ENCODE measurements at regions not wholly inside any gene's neighbourhood (a gene's known extent, or its start where the extent isn't known, plus 50 kb on each side); places are given as distances from the start of the nearest gene placed in this dataset.

GRCh38 chr2:215850380-215850779, 163.0 kb downstream of the MREG start:
- Histone ChIP-seq H3K4me3 (no peak overlapping the region), H3K9me3 (no peaks in the 10 kb centered on the region), H3K27ac (peak overlapping the region in 1 of 4 donors; percentile 24), H3K36me3 (no peaks in the 10 kb centered on the region), H3K27me3 (no peaks in the 10 kb centered on the region), H3K4me1 (no peaks in the 10 kb centered on the region)
- TF ChIP-seq POLR2A (IDR thresholded peaks at IDR 0.05) (no peak), CTCF (IDR thresholded peaks at IDR 0.05) (no peak)
- DNase-seq, result no peak

- Histone ChIP-seq H3K36me3 (no peaks in the 10 kb centered on the region), H3K4me1 (no peaks in the 10 kb centered on the region), H3K27ac (peak overlapping the region in 1 of 4 donors; percentile 24), H3K4me3 (no peak overlapping the region), H3K9me3 (no peaks in the 10 kb centered on the region), H3K27me3 (no peaks in the 10 kb centered on the region)
- no peak for TF ChIP-seq CTCF (IDR thresholded peaks at IDR 0.05)
- no peak for TF ChIP-seq POLR2A (IDR thresholded peaks at IDR 0.05)
- DNase-seq, result no peak
Measured at GRCh38 chr2:215849771-215850170, 163.6 kb downstream of the MREG start.

- Histone ChIP-seq H3K27me3 (no peaks in the 10 kb centered on the region), H3K27ac (no peak overlapping the region), H3K4me1 (no peaks in the 10 kb centered on the region), H3K4me3 (no peak overlapping the region), H3K9me3 (no peaks in the 10 kb centered on the region), H3K36me3 (no peaks in the 10 kb centered on the region)
- no peak for DNase-seq
- no peak for TF ChIP-seq POLR2A (IDR thresholded peaks at IDR 0.05)
- no peak for TF ChIP-seq CTCF (IDR thresholded peaks at IDR 0.05)
Measured at GRCh38 chr2:215848698-215849097, 164.7 kb downstream of the MREG start.

GRCh38 chr2:215848146-215848545, 165.2 kb downstream of the MREG start:
- no peak for TF ChIP-seq CTCF (IDR thresholded peaks at IDR 0.05)
- no peak for TF ChIP-seq POLR2A (IDR thresholded peaks at IDR 0.05)
- Histone ChIP-seq H3K9me3 (no peaks in the 10 kb centered on the region), H3K4me1 (no peaks in the 10 kb centered on the region), H3K27ac (no peak overlapping the region), H3K4me3 (no peak overlapping the region), H3K36me3 (no peaks in the 10 kb centered on the region), H3K27me3 (no peaks in the 10 kb centered on the region)
- DNase-seq, result no peak

GRCh38 chr2:215847718-215848117, 165.6 kb downstream of the MREG start:
- no peaks in the 10 kb centered on the region for H3K9me3 ChIP-seq
- TF ChIP-seq CTCF (IDR thresholded peaks at IDR 0.05) (no peak), POLR2A (IDR thresholded peaks at IDR 0.05) (no peak)
- DNase-seq, result no peak
- H3K27ac ChIP-seq, result no peak overlapping the region
- no peaks in the 10 kb centered on the region for H3K27me3 ChIP-seq
- no peak overlapping the region for H3K4me3 ChIP-seq
- no peaks in the 10 kb centered on the region for H3K4me1 ChIP-seq
- no peaks in the 10 kb centered on the region for H3K36me3 ChIP-seq

GRCh38 chr2:215847056-215847455, 166.3 kb downstream of the MREG start:
- no peak overlapping the region for H3K4me3 ChIP-seq
- H3K4me1 ChIP-seq, result no peaks in the 10 kb centered on the region
- DNase-seq, result no peak
- no peak overlapping the region for H3K27ac ChIP-seq
- no peaks in the 10 kb centered on the region for H3K27me3 ChIP-seq
- no peak for TF ChIP-seq POLR2A (IDR thresholded peaks at IDR 0.05)
- no peak for TF ChIP-seq CTCF (IDR thresholded peaks at IDR 0.05)
- H3K9me3 ChIP-seq, result no peaks in the 10 kb centered on the region
- H3K36me3 ChIP-seq, result no peaks in the 10 kb centered on the region
